ENCODE measurements at regions not wholly inside any gene's neighbourhood (a gene's known extent, or its start where the extent isn't known, plus 50 kb on each side); places are given as distances from the start of the nearest gene placed in this dataset.

- intact Hi-C loops (cut with micrococcal nuclease; ENCODE audit: unreplicated experiment) (no loop called here), in situ Hi-C loops (cut with HindIII; ENCODE audit: low pct_unique_long_range_greater_than_20kb, low sequenced_read_pairs) (no loop called here)
- Histone ChIP-seq H3K27ac (ENCODE audit: low read length) (no peak overlapping the region), H3K36me3 (ENCODE audit: control insufficient read depth, insufficient read depth, low read length) (no peaks in the 10 kb centered on the region), H3K4me1 (ENCODE audit: control insufficient read depth, insufficient read depth, low read length) (no peaks in the 10 kb centered on the region), H3K4me3 (ENCODE audit: low read depth in 2 of 2, low read length in 2 of 2) (no peak overlapping the region), H3K9me3 (ENCODE audit: control insufficient read depth, insufficient read depth, low read depth, low read length) (0 out of 2 replicates have a peak, but pooled peaks cover 4% of the 10 kb centered on the region), H3K27me3 (ENCODE audit: control insufficient read depth, insufficient read depth, low read length) (no peaks in the 10 kb centered on the region)
- ATAC-seq: no peak
- ChIA-PET CTCF (no interaction called here), POLR2A (no interaction called here)
- DNase-seq (ENCODE audit: low read depth, low spot score): no peak
- BruUV-seq (replicated peaks): no TSS peak
- no peak for TF ChIP-seq REST (IDR thresholded peaks at IDR 0.05; ENCODE audit: insufficient read depth in 1 of 2, low read depth in 2 of 2, low read length in 1 of 2)
- TF ChIP-seq, protein P1, sequence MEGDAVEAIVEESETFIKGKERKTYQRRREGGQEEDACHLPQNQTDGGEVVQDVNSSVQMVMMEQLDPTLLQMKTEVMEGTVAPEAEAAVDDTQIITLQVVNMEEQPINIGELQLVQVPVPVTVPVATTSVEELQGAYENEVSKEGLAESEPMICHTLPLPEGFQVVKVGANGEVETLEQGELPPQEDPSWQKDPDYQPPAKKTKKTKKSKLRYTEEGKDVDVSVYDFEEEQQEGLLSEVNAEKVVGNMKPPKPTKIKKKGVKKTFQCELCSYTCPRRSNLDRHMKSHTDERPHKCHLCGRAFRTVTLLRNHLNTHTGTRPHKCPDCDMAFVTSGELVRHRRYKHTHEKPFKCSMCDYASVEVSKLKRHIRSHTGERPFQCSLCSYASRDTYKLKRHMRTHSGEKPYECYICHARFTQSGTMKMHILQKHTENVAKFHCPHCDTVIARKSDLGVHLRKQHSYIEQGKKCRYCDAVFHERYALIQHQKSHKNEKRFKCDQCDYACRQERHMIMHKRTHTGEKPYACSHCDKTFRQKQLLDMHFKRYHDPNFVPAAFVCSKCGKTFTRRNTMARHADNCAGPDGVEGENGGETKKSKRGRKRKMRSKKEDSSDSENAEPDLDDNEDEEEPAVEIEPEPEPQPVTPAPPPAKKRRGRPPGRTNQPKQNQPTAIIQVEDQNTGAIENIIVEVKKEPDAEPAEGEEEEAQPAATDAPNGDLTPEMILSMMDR (IDR thresholded peaks at IDR 0.05): no peak
- no peak for TF ChIP-seq POLR2AphosphoS5 (IDR thresholded peaks at IDR 0.05; ENCODE audit: low read depth, low read length)
- no peak for TF ChIP-seq TCF7L2 (IDR thresholded peaks at IDR 0.05; ENCODE audit: low read depth, low read length)
- no peak for TF ChIP-seq SIN3A (IDR thresholded peaks at IDR 0.05; ENCODE audit: borderline replicate concordance, insufficient read depth, low read depth, low read length)
These were observed 509.9 kb downstream of the TENT5A start for GRCh38 chr6:81242624-81243023.

DNA sequence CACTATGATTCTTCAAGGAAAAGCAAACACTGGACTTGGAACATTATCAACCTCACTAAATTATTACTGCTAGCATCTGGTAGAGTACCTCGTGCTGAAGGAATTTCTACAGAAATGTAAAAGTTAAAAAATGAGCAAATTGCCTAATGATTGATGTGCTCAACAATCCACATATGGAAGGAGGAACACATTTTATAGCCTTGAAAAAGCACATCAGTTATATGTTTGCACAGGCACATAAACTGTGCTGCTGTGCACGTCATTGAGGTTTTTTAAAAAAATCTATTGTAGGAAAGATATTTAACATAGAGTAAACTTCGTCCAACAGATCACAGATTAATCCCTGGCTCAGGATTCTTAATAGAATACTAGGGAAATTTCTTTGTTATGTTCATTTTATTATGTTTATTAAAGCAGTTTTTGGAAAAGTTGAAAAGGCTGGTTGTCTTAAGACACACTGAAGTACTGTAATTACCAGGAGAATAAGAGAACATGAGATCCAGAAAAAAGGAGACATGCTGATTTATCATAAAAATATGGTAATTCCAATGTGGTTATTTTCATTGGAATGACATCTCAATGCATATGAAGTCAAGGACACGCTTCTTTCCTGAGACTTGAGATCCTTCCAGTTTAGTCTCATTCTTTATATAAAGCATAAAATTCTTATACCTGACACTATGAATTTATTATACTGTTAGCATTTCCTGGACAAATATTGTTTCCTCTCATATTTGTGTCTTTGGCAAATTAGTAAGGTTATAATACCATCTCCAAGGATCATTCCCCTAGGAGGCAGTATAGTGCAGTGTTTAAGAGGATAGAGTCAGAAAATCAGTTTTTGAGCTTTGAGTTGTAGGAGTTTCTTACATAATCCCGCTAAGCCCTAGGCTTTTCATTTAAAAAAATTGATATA, 511.1 kb downstream of the TENT5A start:
- Histone ChIP-seq H3K4me1 (ENCODE audit: control insufficient read depth, insufficient read depth, low read length) (no peaks in the 10 kb centered on the region), H3K36me3 (ENCODE audit: control insufficient read depth, insufficient read depth, low read length) (no peaks in the 10 kb centered on the region), H3K27me3 (ENCODE audit: control insufficient read depth, insufficient read depth, low read length) (no peaks in the 10 kb centered on the region), H3K27ac (ENCODE audit: low read length) (no peak overlapping the region), H3K4me3 (ENCODE audit: low read depth in 2 of 2, low read length in 2 of 2) (no peak overlapping the region), H3K9me3 (ENCODE audit: control insufficient read depth, insufficient read depth, low read depth, low read length) (0 out of 2 replicates have a peak, but pooled peaks cover under 1% of the 10 kb centered on the region)
- POLR2A ChIA-PET: no interaction called here
- DNase-seq (ENCODE audit: low read depth, low spot score): no peak
- no TSS peak for BruUV-seq (replicated peaks)
- CTCF ChIA-PET: no interaction called here
- ATAC-seq: no peak
- TF ChIP-seq, protein P1 (IDR thresholded peaks at IDR 0.05): peak; percentile 22; the same call in 1 of the 2 replicates
- no peak for TF ChIP-seq REST (IDR thresholded peaks at IDR 0.05; ENCODE audit: insufficient read depth in 1 of 2, low read depth in 2 of 2, low read length in 1 of 2)
- intact Hi-C loops (cut with micrococcal nuclease; ENCODE audit: unreplicated experiment) (no loop called here), in situ Hi-C loops (cut with HindIII; ENCODE audit: low pct_unique_long_range_greater_than_20kb, low sequenced_read_pairs) (no loop called here)
